Hematopoietic multipotent progenitor cell (in vitro differentiated cells): ENCODE measurements at regions not wholly inside any gene's neighbourhood (a gene's known extent, or its start where the extent isn't known, plus 50 kb on each side); places are given as distances from the start of the nearest gene placed in this dataset.

Experiments
- DNase-seq, 3 donors: peaks; one replicate each; pipeline ENCODE4 v3.0.0-alpha.2; 2011 to 2015; ENCODE audit warnings: low read depth in 2 of 3, low spot score in 2 of 3

DNA sequence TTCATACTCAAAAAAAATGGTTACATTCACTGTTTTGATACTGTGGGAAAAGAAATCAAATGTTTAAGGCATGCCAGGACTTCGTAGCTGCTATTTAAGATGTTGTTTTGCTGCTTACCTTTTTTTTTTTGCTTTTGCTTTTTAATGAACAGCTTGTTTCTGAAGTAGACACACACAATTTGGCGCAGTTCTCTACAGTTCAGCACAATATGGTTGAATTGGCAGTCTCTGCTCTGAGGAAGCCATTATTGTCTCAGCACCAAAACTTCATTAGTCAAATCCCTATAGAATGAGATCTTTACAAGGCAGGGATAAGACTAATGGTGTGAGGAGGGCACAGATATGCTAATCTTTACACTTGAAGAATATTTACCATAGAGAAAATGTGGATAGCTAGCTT is 197.6 kb downstream of the SLITRK5 start:
- DNase-seq = no peak

DNA sequence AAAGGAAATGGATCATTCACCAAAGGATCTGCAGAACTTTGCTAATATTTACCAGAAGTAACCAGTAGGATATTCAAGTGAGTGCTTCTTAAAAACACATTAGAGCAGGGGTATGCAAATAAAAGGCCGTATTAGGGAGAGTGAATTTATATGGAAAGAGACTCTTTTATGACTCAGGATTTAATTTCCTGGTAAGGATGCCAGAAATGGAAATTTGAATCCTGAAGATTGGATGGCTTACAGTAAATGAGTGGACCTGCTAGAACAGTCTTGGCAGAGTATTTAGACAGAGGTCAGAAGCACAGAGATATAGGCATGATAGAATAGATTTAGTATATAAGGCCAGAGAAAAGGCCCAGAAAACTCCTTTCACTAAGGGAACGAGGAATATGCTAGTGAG is 201.6 kb downstream of the SLITRK5 start:
- no peak for DNase-seq

DNA sequence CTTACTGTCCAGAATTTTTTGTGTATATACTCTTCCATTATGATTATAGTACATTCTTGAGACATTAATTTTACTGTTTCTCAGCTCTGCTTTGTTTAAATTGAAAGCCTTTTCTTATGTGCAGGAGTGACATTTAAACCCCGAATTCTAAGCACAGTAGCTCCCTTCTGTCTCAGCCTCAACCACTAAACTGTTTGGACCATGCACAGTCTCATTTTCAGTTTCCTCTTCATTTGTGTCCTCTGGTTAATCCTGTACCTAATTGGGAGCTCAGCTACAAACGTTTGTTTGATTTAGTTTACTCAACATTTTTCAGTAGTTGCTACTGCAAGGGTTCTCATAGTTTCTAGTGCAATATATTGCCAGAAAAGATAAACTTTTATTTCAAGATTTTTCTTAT is 206.3 kb downstream of the SLITRK5 start:
- DNase-seq = no peak

DNA sequence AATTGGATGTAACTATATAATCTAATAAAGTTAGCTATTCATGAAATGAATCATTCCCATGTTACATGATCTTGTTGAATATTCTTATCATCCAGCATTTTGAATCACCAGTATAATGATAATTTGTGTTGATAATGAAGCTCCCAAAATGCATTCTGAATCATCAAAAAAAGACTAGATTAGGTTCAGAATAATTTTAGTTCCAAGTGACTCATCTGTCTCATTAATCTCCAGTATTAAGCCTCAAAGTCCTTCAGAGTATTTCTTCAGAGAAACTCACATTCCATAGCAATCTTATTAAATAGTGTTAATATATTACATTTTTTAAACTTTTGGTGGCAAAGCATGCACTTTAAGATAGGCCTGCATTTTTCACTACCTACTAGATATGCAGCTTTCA is 207.5 kb downstream of the SLITRK5 start:
- no peak for DNase-seq

DNA sequence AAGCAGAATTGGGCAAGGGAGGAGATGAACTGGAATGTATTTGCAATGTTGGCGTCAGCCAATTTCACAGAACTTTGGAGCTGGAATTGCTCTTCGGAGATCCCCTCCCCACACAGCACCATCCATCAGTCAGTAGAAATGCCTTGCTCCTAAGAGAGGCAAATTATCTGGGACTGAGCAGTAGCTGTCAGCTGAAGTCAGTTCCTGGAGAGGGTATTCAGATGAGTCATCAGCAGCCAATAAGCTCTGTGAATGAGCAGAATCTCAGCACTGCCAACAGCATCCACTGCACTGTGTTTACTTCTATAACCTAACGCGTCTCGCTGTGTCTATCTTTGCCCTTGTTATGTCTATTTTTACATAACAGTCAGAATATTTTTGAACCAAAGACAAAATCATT is 213.7 kb downstream of the SLITRK5 start:
- DNase-seq = no peak

DNA sequence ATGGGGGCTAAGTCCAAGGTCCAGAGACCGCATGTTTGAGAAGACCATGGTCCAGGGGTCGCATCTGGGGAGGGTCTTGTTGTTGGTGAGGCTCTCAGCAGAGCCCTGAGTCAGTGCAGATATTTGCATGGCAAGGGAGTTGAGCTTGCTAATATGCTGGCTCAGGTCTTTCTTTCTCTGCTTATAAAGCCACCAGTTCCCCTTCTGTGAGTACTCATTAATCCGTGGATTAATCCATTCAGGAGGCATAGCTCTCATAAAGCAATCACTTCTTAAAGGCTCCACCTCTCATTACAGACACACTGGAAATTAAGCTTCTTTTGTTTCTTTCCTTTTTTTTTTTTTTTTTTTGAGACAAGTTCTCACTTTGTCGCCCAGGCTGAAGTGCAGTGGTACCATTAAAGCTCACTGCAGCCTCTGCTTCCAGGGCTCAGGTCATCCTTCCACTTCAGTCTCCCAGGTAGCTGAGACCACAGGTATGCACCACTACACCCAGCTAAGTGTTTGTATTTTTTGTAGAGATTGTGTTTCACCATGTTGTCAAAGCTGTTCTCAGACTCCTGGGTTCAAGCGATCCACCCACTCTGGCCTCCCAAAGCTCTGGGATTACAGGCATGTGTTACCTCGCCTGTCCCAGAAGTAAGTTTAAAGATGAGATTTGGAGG is 216.4 kb downstream of the SLITRK5 start:
- DNase-seq = no peak

DNA sequence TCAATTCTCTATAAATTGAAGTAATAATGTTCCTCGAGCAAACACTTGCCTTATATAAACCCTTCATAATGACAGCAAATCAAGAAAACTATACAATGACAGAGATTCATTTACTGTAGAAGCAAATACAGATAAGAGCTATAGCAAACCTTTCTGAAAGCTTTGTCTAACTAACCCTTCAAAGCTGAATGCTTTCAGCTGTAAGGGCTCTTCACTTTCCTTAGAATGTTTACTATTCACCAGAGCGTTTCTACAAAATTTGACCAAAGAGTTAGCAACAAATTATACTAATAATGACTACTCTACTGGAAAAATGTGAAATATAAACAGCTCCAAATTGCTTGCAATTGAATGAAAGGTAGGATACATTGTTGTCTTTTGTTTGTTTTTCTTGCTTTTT is 218.1 kb downstream of the SLITRK5 start:
- no peak for DNase-seq

DNA sequence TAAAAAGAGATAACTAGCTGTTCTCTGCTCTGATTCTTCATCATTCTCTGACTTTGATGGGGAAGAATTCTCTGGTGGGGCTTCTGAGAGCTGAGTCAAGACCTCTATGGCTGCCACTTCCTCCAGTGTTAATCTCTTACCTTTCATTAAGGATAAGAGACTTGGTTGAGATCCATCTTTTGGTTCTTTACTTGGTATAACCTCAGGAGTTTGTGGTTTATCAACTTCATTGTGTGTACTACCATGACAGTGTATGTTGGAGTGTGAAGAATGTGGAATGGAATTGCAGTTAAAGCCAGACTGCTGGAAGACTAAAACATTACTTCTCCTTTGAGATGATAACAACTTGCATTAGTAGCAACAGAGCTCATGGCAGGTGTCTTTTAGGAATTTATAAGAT is 222.0 kb downstream of the SLITRK5 start:
- DNase-seq = no peak

DNA sequence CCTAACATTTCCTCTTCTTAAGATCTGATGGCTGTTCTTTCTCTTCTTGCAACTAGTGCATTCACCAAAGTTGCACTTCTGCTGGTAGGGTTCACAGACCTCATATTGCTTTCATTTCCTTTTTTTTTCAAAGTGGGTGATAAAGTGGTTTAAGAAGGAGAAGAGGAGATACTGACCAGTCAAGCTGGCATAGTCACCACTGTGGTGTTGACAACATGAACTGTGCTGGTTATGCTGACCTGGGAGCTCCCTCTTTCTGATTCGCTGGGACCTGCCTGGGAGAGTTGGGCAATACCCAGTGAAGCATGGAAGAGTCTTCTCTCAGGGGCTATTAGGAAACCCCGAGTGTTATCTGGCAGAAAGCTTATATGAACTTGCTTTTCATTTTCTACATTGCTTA is 222.9 kb downstream of the SLITRK5 start:
- DNase-seq = no peak

DNA sequence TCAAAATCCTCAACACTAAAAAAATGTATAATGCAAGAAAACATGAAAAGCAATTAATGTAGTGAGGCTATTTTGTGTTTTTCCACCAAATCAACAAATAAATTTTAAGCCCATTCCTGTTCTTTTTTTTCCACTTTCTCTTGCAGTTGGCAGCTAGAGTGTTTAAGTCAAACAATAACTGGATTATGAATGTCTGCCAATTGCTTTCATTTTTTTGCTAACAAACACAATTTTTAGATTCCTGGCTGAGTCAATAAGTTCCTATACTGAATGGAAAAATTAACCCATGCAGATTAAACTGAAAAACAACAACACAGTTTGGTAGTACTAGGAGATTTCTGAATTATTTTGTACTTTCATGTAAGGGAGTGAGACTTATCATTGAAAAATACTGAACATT is 232.4 kb downstream of the SLITRK5 start:
- no peak for DNase-seq

DNA sequence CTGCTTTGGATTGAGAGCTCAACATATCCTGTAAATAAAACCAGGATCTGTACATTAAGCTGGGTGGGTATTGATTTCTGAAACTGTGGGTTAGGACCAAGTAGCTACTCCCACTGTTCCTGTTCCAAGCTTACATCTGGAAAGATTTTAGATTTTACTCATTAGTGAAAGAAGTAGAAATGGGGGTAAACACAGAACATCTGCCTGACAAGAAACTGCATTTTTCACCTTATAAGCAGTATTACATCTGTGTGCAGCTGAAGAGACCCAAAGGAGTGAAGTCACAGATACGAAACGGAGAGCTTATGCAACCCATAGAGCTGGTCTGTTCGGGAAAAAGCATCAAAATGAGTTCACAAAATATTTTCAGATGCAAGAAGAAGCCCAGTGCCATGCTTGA is 235.2 kb downstream of the SLITRK5 start:
- DNase-seq = no peak

DNA sequence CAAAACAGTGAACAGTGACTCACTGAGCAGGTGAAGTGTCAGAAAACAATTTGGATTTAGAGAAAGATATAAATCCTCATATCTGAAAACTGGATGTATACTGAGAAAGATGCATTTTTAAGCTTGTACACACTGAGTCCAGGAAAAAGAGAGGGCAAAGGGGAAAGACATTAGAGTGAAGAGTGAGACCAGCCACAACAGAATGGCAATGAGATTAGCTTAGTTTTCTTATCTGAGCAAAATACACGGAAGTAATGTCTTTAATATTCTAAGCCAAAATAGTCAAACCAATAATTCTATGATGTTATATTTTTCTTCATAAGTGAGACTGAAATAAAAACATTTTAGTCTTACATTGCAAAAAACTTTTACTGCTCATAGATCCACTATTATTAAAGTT is 236.0 kb downstream of the SLITRK5 start:
- DNase-seq = no peak

DNA sequence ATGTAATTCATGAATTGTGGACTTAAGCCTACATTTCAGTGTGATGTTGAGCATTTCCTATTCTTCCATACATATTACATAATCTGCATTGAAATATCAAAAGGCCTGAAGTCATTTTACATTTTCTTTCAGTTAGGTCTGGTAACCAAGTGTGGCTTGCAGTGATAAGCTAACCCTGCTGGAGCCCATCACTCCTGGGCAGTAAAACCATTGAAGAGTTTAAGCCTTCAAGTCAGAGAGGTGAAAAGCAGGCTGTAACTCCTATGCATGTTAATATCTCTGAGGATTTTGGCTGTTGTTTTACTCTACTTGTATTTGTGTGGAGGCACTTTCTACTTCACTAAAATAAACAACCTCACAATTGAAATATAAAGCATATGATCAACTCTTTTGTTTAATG is 248.8 kb downstream of the SLITRK5 start:
- DNase-seq = no peak

DNA sequence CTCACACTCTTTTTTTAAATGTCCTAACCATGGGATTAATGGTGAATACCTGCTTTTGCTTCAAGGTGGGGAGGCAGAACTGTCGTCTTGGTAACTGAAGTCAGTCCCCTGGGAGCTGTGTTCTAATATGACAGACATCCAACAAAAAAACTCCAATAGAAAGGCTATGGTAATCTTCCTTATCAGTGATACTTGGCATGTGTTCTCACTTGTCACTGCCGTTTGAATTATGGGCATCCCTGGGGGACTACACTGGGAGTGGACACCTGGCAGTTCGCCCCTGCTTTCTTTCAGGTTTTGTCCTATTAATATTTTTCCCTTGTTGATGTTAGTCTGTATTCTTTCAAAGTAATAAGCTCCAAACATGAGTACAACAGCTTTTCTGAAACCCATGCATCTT is 252.6 kb downstream of the SLITRK5 start:
- DNase-seq = no peak

DNA sequence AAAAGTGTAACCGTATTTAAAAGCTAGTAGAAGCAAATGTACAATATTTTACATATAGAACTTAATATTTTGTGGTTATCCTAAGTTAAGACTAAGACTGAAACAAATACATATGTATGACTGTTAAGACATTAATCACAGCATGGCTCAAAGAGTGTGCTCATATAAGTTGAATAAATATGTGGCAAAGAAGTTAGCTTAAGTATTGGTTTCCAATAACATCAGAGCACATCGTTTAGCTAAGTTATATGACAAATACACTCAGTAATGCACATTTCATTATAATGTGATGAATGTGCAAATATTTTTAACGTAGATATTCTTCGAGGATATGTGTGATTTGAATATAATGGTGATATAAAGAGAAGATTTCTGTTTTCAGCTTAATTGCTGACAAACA is 253.8 kb downstream of the SLITRK5 start:
- DNase-seq = no peak

DNA sequence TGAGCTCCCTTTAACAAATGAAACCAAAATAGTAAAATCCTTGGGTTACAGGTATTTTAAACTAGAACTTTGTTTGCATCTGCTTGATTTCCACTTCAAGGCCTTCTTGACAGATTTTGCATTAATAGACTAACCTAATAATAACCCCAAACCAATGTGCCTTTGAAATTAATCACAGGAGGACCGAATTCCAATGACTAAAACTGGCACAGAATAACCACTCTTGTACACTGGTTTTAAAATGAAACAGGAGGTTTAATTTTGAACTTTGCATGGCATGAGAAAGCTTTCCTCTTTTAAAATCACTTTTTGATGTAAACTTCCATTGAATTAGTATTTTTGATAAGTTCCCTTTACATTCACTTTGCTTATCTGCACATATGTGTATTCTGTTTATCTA is 269.6 kb downstream of the SLITRK5 start:
- DNase-seq = no peak

DNA sequence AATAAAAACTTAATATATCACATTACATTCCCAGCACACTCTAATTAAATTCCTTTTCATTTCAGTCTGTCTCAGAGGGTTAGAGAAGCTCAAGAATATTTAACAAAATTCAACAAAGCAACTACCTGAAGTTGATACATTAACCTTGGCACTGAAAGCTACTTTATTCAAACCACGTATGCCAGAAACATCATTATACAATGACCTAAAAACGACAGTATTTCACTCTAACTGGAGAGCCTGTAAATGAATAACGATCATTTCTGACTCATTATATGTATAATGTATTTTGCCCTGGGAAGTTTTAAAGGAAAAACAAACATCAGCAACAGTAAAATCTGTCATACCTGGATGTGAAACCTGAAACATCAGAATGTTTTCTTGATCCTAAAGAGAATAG is 270.1 kb downstream of the SLITRK5 start:
- no peak for DNase-seq

DNA sequence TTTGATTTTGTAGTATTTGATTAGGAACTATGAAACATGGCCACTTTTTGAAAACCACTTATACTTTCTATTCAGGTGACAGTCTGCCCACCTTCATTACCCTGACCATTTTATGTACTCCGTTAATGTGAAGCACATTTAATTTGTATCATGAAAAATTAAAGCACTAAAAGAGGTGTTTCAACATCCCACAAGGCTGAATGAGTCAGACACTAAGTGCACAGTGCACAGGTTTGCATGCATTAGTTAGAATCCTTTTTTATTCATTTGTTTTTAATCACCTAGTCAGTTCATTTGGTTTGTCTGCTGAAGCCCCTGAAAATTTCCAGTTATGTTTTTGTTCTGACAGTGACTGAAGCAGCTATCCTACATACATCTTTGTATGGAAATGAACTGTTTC is 271.0 kb downstream of the SLITRK5 start:
- DNase-seq = no peak

DNA sequence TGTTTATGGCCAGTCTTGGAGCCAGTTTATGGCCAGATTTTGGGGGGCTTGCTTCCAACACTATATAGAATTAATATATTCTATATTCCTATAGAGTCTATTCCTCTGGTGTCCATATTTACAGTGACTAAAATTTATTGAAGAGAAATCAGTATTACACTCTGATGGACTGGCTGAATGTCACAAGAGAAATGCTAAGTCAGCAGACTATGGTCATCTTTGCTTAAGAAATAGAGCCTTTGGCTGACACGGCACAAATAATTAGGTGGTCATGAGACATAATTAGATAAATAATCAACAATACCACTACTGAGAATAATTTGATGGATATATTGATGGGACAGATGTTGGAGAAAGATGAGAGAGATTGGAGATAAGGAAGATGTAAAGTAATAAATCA is 272.9 kb downstream of the SLITRK5 start:
- no peak for DNase-seq

DNA sequence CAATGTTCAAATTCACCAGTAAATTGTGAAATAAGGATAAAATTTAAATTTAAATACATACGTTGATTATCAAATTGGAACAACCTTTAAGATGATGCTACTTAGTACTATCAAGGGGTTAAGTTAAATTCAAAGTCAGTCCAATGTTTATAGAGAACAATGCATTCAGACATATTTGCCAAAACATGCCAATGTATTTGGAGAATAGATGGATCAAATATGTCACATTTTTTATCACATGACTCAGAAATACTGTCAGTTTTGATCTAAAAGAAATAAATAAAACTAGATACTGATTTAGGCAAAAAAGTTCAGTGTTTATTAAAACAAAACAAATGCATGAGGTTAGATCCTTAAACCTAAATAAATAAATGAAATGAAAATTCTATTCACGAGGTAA is 281.2 kb downstream of the SLITRK5 start:
- DNase-seq = no peak

DNA sequence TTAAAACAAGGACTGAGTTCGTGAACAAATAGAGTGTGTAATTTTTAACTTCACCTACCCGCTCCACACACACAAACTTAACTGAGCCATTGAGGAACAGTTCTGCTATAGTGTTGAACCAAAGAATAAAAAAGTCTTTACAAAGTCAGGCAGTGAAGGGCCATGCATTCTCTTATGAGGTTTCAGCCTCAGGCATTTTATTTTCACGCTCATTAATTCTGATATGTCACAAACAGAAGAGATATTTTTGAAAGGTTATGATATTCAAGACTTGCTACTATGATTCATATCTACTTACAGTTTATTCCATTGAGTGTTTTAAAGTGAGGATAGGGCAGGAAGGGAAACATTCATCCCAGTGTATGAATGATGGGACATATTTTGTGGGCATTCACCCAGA is 282.2 kb downstream of the SLITRK5 start:
- no peak for DNase-seq

DNA sequence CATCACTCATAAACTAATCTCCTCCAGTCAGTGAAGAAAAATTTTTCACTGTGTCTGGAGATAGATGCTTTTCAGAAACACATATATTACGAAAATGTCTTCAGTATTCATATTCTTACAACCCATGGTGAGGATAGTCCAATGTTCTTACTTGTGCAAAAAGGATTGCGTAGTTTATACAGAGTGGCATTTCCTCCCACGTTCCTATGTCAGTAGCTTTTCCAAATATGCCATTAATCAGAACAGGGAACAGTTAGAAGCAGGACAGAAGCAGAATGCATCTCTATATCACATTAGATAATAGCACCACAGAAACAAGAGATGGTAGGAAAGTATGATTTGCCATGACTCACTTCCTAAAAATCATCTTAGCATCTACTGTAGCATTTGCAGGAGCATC is 282.9 kb downstream of the SLITRK5 start:
- no peak for DNase-seq

DNA sequence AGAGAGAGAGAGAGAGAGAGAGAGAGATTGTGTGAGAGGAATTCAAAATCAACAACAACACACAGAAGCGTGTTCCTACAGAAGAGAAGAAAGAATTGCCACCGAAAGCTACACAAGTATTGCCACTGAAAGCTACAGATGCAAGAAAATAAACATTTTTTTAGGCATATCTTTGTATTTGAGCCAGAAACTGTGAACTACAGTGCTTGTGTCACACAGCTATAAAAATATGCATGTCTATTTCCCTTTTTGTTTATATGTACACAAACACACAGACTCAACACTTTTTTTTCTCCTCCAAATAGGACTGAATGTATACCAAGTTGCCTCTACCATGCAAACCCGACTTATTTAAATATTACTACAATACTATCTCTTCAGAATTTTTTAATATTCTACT is 290.4 kb downstream of the SLITRK5 start:
- no peak for DNase-seq

DNA sequence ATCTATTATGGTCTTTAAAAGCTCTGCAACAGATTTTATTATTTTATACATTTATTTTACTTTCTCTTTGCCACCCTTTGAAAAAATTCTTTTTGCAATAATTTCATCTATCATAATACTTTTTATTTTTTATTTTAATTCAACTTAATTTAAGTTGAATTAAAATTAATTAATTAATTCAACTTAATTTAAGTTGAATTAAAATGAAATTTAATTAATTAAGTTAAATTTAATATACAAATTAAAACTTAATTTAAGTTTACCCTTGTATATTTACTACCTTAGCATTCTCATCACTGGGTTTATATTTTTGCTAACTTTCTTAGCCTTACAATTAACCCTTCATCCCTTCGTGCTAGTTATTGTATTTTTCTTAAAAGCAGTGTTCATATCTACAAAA is 301.4 kb downstream of the SLITRK5 start:
- DNase-seq = no peak
